ENCODE measurements at regions not wholly inside any gene's neighbourhood (a gene's known extent, or its start where the extent isn't known, plus 50 kb on each side); places are given as distances from the start of the nearest gene placed in this dataset.

GRCh38 chr1:112284796-112285195, 111.2 kb upstream of the CTTNBP2NL start:
- no peak for DNase-seq
- ATAC-seq (ENCODE audit: low read depth) = no peak
- Histone ChIP-seq H3K56ac (ENCODE audit: extremely low read depth, insufficient read depth, low read length) (no peak overlapping the region), H2BK120ac (ENCODE audit: low read depth, low read length) (no peak overlapping the region), H3K23ac (ENCODE audit: low read depth, low read length) (no peak overlapping the region), H2AK9ac (replicated peaks; ENCODE audit: low read depth, low read length, poor library complexity) (no peak overlapping the region), H2BK20ac (ENCODE audit: low read depth, low read length) (no peak overlapping the region), H3K9ac (ENCODE audit: low read depth, low read length) (no peak overlapping the region), H3K4me3 (ENCODE audit: insufficient read depth, low read depth, low read length) (no peak overlapping the region), H2AFZ (replicated peaks; ENCODE audit: low read length, poor library complexity) (no peak overlapping the region), H3K18ac (ENCODE audit: low read depth, low read length) (no peak overlapping the region), H3K9me3 (ENCODE audit: control insufficient read depth, insufficient read depth, low read length) (no peaks in the 10 kb centered on the region; the same call in 1 of the 2 replicates), H2BK5ac (ENCODE audit: low read depth, low read length, poor library complexity, severe bottlenecking) (no peak overlapping the region), H4K91ac (ENCODE audit: insufficient read depth, low read depth, low read length) (no peak overlapping the region), H3K9me1 (ENCODE audit: insufficient read depth, low read length) (no peaks in the 10 kb centered on the region), H3K14ac (replicated peaks; ENCODE audit: low read depth, low read length) (no peak overlapping the region), H3K27ac (ENCODE audit: insufficient read depth, low read length) (no peak overlapping the region), H3K79me1 (ENCODE audit: low read depth in 1 of 2, low read length in 2 of 2) (no peaks in the 10 kb centered on the region), H4K20me1 (ENCODE audit: insufficient read depth, low read length) (no peaks in the 10 kb centered on the region), H3K4me2 (ENCODE audit: low read depth, low read length) (no peak overlapping the region), H4K8ac (ENCODE audit: low read depth in 2 of 2, low read length in 2 of 2) (no peak overlapping the region), H3K36me3 (ENCODE audit: control insufficient read depth, insufficient read depth, low read length) (no peaks in the 10 kb centered on the region), H4K5ac (ENCODE audit: low read depth, low read length) (no peak overlapping the region), H3K27me3 (ENCODE audit: control insufficient read depth, insufficient read depth, low read length) (no peaks in the 10 kb centered on the region; the same call in 1 of the 2 replicates), H2BK15ac (ENCODE audit: low read depth, low read length) (no peak overlapping the region), H3K4ac (ENCODE audit: low read depth, low read length) (no peak overlapping the region), H2AK5ac (ENCODE audit: low read depth, low read length) (no peak overlapping the region), H3K4me1 (ENCODE audit: control insufficient read depth, insufficient read depth, low read length) (no peaks in the 10 kb centered on the region)
- no CpG with 5 or more reads among the region's 2 CpGs for WGBS, 2 experiments (ENCODE audit: extremely low coverage in 2 of 2, insufficient read length in 1 of 2)
- dilution Hi-C loops (cut with HindIII; ENCODE audit: low sequenced_read_pairs, unreplicated experiment) = no loop called here
- BruUV-seq (replicated peaks) = no TSS peak
- no peak for TF ChIP-seq ELK1 (IDR thresholded peaks at IDR 0.05; ENCODE audit: borderline replicate concordance, low read depth, low read length)
- no peak for TF ChIP-seq CEBPB (IDR thresholded peaks at IDR 0.05; ENCODE audit: low read depth, low read length)
- no peak for TF ChIP-seq CHD1 (IDR thresholded peaks at IDR 0.05; ENCODE audit: low read depth, low read length)
- TF ChIP-seq MXI1 (IDR thresholded peaks at IDR 0.05; ENCODE audit: borderline replicate concordance, low read depth, low read length) = no peak
- no peak for TF ChIP-seq MAFK (IDR thresholded peaks at IDR 0.05; ENCODE audit: low read depth, low read length)
- TF ChIP-seq RFX5 (IDR thresholded peaks at IDR 0.05; ENCODE audit: low read depth, low read length) = no peak
- TF ChIP-seq CTCF (conservative IDR thresholded peaks at IDR 0.05; ENCODE audit: low read depth, low read length) = no peak
- no peak for TF ChIP-seq RAD21 (IDR thresholded peaks at IDR 0.05; ENCODE audit: low read length)
- no peak for TF ChIP-seq RCOR1 (IDR thresholded peaks at IDR 0.05; ENCODE audit: insufficient replicate concordance, low read length)
- TF ChIP-seq POLR2A (IDR thresholded peaks at IDR 0.05; ENCODE audit: low read depth, low read length) = no peak
- no peak for TF ChIP-seq BHLHE40 (IDR thresholded peaks at IDR 0.05; ENCODE audit: low read depth, low read length)
- TF ChIP-seq FOS (IDR thresholded peaks at IDR 0.05; ENCODE audit: low read depth, low read length) = no peak
- TF ChIP-seq USF2 (IDR thresholded peaks at IDR 0.05; ENCODE audit: low read depth, low read length) = no peak
- TF ChIP-seq NFE2L2 (IDR thresholded peaks at IDR 0.05; ENCODE audit: low read depth, low read length) = no peak
- TF ChIP-seq SMC3 (IDR thresholded peaks at IDR 0.05; ENCODE audit: low read depth, low read length) = no peak
- no peak for TF ChIP-seq MAZ (IDR thresholded peaks at IDR 0.05; ENCODE audit: borderline replicate concordance, low read depth, low read length)
- ChIA-PET POLR2A (ENCODE audit: unreplicated experiment) (no interaction called here), CTCF (no interaction called here)
- in situ Hi-C loops (cut with MboI; ENCODE audit: low sequenced_read_pairs) = no loop called here
- intact Hi-C loops (cut with micrococcal nuclease) = no loop called here
